Large intestine (tissue), 3 donors: ENCODE measurements at regions not wholly inside any gene's neighbourhood (a gene's known extent, or its start where the extent isn't known, plus 50 kb on each side); places are given as distances from the start of the nearest gene placed in this dataset.
"Not testable (repeated sequence)": the region's sequence is repeated elsewhere in the genome, so short reads cannot be mapped to it uniquely, and the experiment has no call there.

Experiments
- DNase-seq, 2 donors: peaks; one replicate each; pipeline versions ENCODE4 v3.0.0 to v3.0.0-alpha.2; 2013
- H3K27ac ChIP-seq: one replicate; pipeline ENCODE4 v1.5.1; 2013; ENCODE audit warnings: low read length
- H3K27me3 ChIP-seq: 2 replicates; pipeline ENCODE4 v1.6.1; 2013; ENCODE audit warnings: low read length; ENCODE audit not compliant: control insufficient read depth, insufficient read depth
- H3K36me3 ChIP-seq: 2 replicates; pipeline ENCODE4 v1.6.1; 2013; ENCODE audit warnings: low read length; ENCODE audit not compliant: control insufficient read depth, insufficient read depth
- H3K4me1 ChIP-seq: one replicate; pipeline ENCODE4 v1.6.1; 2013; ENCODE audit warnings: low read length; ENCODE audit not compliant: control insufficient read depth, insufficient read depth
- H3K4me3 ChIP-seq: one replicate; pipeline ENCODE4 v1.5.1; 2013; ENCODE audit warnings: low read length
- H3K9me3 ChIP-seq: one replicate; pipeline ENCODE4 v1.6.1; 2013; ENCODE audit warnings: mild to moderate bottlenecking, low read depth, low read length, moderate library complexity; ENCODE audit not compliant: control insufficient read depth
- WGBS: methylation state at CpG from one replicate; pipeline ENCODE4 v1.1.5; 2013; ENCODE audit warnings: low lambda C conversion rate; ENCODE audit not compliant: insufficient coverage; 5-methylcytosine and 5-hydroxymethylcytosine counted together

GRCh38 chr2:16025876-16026640 lies 85.7 kb downstream of the MYCN start:
- no peak for DNase-seq
- Histone ChIP-seq H3K4me3 (no peak overlapping the region), H3K4me1 (no peaks in the 10 kb centered on the region), H3K27ac (no peak overlapping the region), H3K9me3 (no peaks in the 10 kb centered on the region), H3K27me3 (no peaks in the 10 kb centered on the region), H3K36me3 (no peaks in the 10 kb centered on the region)
- no CpG with 5 or more reads among the region's 17 CpGs for WGBS

GRCh38 chr2:16025211-16025875 lies 85.0 kb downstream of the MYCN start:
- no CpG with 5 or more reads among the region's 8 CpGs for WGBS
- Histone ChIP-seq H3K4me1 (no peaks in the 10 kb centered on the region), H3K9me3 (no peaks in the 10 kb centered on the region), H3K4me3 (no peak overlapping the region), H3K27me3 (no peaks in the 10 kb centered on the region), H3K27ac (no peak overlapping the region), H3K36me3 (no peaks in the 10 kb centered on the region)
- DNase-seq, result no peak

GRCh38 chr2:16024628-16025027 lies 84.3 kb downstream of the MYCN start:
- no CpG with 5 or more reads among the region's 8 CpGs for WGBS
- not testable (repeated sequence) for H3K4me3 ChIP-seq, H3K9me3 ChIP-seq, H3K4me1 ChIP-seq, H3K27ac ChIP-seq, DNase-seq, H3K27me3 ChIP-seq, H3K36me3 ChIP-seq

DNA sequence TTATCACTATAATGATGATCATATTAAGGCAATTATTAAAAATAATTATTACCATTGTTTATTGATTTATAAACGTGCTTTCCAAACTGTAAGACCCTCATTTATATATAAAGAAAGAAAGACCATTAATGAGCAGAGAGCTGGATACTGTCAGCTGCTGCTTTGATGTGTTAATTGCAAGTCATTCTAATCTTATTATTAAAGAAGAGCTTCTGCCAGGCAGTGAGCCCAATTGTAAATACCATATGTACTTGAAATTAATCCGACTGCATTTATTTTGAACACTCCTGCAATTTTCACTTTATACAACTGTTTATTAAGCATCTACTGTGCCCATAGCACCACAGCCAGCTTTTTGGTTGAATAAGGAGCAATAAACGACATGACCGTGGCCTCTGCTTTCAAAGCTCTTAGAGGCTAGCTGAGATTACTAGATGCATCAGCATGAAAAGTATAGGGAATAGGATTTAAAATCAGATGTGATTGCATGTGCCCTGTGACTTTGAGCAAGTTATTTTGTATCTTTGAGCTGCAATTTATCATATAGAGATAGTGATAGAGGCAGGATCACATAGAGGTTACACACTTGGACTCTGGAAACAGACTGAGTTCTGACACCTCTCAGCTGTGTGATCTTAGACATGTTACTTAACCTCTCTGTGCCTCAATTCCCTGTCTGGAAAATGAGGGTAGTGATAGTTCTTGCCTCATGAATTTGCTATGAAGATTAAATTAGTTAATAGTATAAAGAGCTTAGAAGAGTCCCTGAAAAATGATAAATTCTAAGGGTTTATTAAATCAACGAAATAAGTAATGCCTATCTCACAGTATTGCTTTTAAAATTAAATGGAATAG lies 83.4 kb downstream of the MYCN start:
- Histone ChIP-seq H3K4me3 (no peak overlapping the region), H3K27ac (no peak overlapping the region), H3K36me3 (no peaks in the 10 kb centered on the region), H3K9me3 (no peaks in the 10 kb centered on the region), H3K27me3 (no peaks in the 10 kb centered on the region), H3K4me1 (no peaks in the 10 kb centered on the region)
- WGBS, result 81% methylated on average over 3 of the region's 5 CpGs
- no peak for DNase-seq

GRCh38 chr2:16022548-16023240 lies 82.3 kb downstream of the MYCN start:
- 33% methylated on average over 1 of the region's 6 CpGs for WGBS

GRCh38 chr2:16021611-16022363 lies 81.4 kb downstream of the MYCN start:
- Histone ChIP-seq H3K27ac (no peak overlapping the region), H3K9me3 (no peaks in the 10 kb centered on the region), H3K27me3 (no peaks in the 10 kb centered on the region), H3K4me3 (no peak overlapping the region), H3K36me3 (no peaks in the 10 kb centered on the region), H3K4me1 (peaks cover 3% of the 10 kb centered on the region)
- DNase-seq, result peak in 1 of 2 donors; percentile 51
- 0% methylated on average over 2 of the region's 4 CpGs for WGBS

More at GRCh38 chr2:16022548-16023240, 82.3 kb downstream of the MYCN start:
- H3K27ac ChIP-seq, result no peak overlapping the region
- H3K4me3 ChIP-seq, result no peak overlapping the region
- H3K27me3 ChIP-seq, result no peaks in the 10 kb centered on the region
- no peak for DNase-seq
- H3K36me3 ChIP-seq, result no peaks in the 10 kb centered on the region
- no peaks in the 10 kb centered on the region for H3K4me1 ChIP-seq
- H3K9me3 ChIP-seq, result no peaks in the 10 kb centered on the region

DNA sequence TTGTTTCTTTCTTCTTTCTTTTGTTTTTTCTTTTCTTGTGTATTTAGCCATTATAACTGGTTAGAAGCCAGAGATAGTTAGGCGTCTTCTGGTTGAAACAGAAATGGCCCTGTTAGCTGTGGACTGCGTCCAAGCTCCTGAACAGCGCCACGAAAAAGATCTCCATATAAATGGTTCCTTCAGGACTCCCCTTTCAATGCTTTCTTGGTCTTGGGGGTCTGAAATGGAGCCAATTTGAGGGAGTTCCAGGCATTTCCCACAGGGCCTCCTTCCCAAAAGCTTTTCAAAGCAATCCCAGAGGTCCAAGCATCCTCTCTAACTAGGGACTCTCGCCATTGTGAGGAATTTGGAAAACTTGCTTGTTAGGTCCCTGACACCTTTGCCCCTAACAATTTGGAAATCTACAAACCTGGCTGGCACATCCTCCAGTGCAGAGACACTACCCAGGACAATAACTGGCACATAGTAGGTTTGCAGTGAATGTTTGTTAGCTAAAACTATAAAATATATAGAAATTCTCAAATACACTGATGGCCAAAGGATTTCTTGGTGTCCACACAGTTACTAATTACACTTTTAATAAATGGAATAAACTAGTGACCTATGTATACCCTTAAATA lies 80.1 kb downstream of the MYCN start:
- H3K9me3 ChIP-seq, result no peaks in the 10 kb centered on the region
- 100% methylated on average over 1 of the region's 5 CpGs for WGBS
- H3K27ac ChIP-seq, result no peak overlapping the region
- H3K4me1 ChIP-seq, result peaks cover 3% of the 10 kb centered on the region
- DNase-seq, result no peak
- no peaks in the 10 kb centered on the region for H3K36me3 ChIP-seq
- no peaks in the 10 kb centered on the region for H3K27me3 ChIP-seq
- no peak overlapping the region for H3K4me3 ChIP-seq

DNA sequence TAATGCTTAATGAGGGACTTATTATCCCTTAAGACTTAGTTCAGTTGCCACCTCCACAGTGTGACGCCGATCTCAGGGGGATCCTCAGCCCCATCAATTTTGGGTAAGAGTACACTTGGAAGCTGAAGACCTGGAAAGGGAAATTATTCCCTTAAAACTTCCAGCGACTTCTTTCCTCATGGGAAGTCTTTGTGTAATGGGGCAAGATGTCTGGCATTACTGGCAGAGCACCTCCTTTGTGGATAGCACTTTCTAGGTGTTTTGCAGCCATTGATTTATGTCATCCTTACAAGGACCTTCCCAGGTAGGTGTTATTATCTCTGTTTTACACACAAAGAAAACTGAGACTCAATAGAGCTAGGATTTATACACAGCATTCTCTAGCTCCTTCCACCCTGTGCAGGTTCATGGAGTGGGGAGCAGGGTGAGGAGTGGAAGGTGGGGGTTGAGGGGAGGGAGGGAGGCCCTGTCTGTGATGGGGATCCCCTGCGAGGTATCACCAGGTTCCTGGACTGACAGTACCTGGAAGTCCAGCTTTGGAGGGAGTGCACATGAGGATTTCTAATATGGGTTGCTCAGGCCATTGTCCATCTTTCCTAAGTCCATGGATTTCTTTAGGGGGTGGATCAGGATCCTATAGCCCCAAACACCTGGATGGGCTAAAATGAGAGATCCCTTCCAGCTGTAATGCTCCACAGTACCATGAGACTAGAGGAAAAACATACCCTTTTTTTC lies 79.4 kb downstream of the MYCN start:
- H3K27me3 ChIP-seq, result no peaks in the 10 kb centered on the region
- H3K27ac ChIP-seq, result no peak overlapping the region
- peaks cover 3% of the 10 kb centered on the region for H3K4me1 ChIP-seq
- no peak for DNase-seq
- H3K36me3 ChIP-seq, result no peaks in the 10 kb centered on the region
- no peaks in the 10 kb centered on the region for H3K9me3 ChIP-seq
- WGBS, result no CpG with 5 or more reads among the region's 4 CpGs
- H3K4me3 ChIP-seq, result no peak overlapping the region

GRCh38 chr2:16019060-16019480 lies 78.7 kb downstream of the MYCN start:
- peaks cover 3% of the 10 kb centered on the region for H3K4me1 ChIP-seq
- no peak overlapping the region for H3K4me3 ChIP-seq
- no CpG with 5 or more reads among the region's 6 CpGs for WGBS
- no peak for DNase-seq
- peaks cover 7% of the 10 kb centered on the region for H3K27me3 ChIP-seq
- no peaks in the 10 kb centered on the region for H3K9me3 ChIP-seq
- no peaks in the 10 kb centered on the region for H3K36me3 ChIP-seq
- H3K27ac ChIP-seq, result no peak overlapping the region
